GM10248 (cell line): ENCODE measurements at regions not wholly inside any gene's neighbourhood (a gene's known extent, or its start where the extent isn't known, plus 50 kb on each side); places are given as distances from the start of the nearest gene placed in this dataset.

ENCODE experiments used
- CTCF ChIA-PET: fragments of 300-600 bp; sonication (Branson Sonifier 250); formaldehyde crosslinking; extraction: SDS; loops from one replicate; lab custom pipeline; 2021; ENCODE audit warnings: antibody characterized with exemption; lab: Yijun Ruan, JAX
- POLR2A ChIA-PET: fragments of 350-650 bp; sonication (Branson Sonifier 250); formaldehyde crosslinking; extraction: SDS; loops from one replicate; lab custom pipeline; 2020; ENCODE audit warnings: antibody characterized with exemption; lab: Yijun Ruan, JAX
- DNase-seq: peaks from one replicate; pipeline ENCODE4 v3.0.0; 2012; ENCODE audit errors: extremely low spot score
- TF ChIP-seq, protein P1 (sequence below): IDR thresholded peaks from 2 replicates; pipeline ENCODE4 v1.5.1; 2012; ENCODE audit warnings: mild to moderate bottlenecking, low read depth; ENCODE audit errors: extremely low read depth, missing control alignments, control extremely low read depth

GRCh38 chr9:18333157-18333556 is 140.8 kb upstream of the ADAMTSL1 start:
- ChIA-PET POLR2A (no interaction called here), CTCF (interaction anchor here (1.3 kb wide), 1 partner anchor 11 kb away, joined by 3 read pairs; no protein-coding TSS in a partner anchor)
- TF ChIP-seq, protein P1, sequence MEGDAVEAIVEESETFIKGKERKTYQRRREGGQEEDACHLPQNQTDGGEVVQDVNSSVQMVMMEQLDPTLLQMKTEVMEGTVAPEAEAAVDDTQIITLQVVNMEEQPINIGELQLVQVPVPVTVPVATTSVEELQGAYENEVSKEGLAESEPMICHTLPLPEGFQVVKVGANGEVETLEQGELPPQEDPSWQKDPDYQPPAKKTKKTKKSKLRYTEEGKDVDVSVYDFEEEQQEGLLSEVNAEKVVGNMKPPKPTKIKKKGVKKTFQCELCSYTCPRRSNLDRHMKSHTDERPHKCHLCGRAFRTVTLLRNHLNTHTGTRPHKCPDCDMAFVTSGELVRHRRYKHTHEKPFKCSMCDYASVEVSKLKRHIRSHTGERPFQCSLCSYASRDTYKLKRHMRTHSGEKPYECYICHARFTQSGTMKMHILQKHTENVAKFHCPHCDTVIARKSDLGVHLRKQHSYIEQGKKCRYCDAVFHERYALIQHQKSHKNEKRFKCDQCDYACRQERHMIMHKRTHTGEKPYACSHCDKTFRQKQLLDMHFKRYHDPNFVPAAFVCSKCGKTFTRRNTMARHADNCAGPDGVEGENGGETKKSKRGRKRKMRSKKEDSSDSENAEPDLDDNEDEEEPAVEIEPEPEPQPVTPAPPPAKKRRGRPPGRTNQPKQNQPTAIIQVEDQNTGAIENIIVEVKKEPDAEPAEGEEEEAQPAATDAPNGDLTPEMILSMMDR = no peak
- DNase-seq = no peak

GRCh38 chr9:18335825-18336224 is 138.1 kb upstream of the ADAMTSL1 start:
- no peak for DNase-seq

GRCh38 chr9:18338042-18338441 is 135.9 kb upstream of the ADAMTSL1 start:
- POLR2A ChIA-PET = no interaction called here
- CTCF ChIA-PET = interaction anchor here (0.6 to 1.4 kb wide), 4 partner anchors 10 to 846 kb away, joined by 3 to 5 read pairs (median 4); no protein-coding TSS in a partner anchor
- TF ChIP-seq, protein P1 = no peak
- no peak for DNase-seq

More at GRCh38 chr9:18335825-18336224, 138.1 kb upstream of the ADAMTSL1 start:
- TF ChIP-seq, protein P1 = no peak
- ChIA-PET POLR2A (no interaction called here), CTCF (interaction anchor here (0.9 kb wide), 1 partner anchor 9 kb away, joined by 3 read pairs; no protein-coding TSS in a partner anchor)

DNA sequence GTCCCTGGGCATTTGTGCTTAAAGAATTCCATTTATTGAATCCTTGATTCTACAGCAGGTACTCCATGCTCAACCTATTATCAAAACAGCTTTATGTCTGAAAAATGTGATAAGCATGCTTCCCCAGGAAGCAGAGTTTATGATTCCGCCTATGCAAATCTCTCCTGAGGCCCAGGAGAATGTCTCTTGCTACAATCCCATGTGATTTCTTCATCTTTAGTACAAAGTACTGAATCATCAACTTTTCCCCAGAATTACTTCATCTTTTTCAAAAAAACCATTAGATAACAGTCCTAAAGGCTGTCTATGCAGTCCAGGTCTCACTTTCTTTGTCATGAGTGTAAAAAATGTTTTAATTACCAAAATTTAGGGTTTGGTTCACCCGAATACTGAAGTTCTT is 130.2 kb upstream of the ADAMTSL1 start:
- TF ChIP-seq, protein P1 = no peak
- ChIA-PET CTCF (no interaction called here), POLR2A (no interaction called here)
- DNase-seq = no peak

GRCh38 chr9:18346745-18347144 is 127.2 kb upstream of the ADAMTSL1 start:
- CTCF ChIA-PET = no interaction called here
- DNase-seq = no peak
- POLR2A ChIA-PET = no interaction called here
- TF ChIP-seq, protein P1 = no peak

DNA sequence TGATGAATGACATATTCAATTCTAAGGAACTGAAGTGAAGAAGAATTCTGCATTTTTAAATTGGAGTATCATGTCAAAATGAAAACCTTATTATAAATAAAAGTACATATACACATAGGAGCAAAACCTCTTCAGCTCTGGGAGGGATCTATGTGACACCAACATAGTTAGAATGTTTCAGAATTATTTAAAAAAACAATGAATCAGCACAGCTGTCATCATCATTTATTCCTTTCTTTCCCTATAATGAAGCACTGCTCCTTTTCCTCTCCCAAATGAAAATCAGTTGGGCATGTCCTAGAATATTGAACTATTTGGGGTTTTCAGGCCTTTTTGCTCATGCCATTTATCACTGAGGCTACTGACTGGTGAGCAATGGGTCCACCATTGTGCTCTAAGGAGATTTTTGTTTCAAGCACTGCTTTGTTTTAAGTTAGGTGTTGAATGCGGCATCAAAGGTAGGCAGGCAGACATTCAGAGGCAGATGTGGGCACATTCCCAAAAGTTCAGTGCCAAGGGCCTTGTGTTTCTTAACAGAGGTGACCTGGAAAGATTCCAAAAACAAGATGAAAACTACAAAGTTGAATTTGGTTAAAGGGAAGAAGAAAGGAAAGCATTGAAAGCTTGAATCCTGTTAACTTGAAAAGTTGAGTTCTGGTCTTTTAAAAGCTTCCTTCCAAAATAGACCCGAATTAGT is 126.4 kb upstream of the ADAMTSL1 start:
- ChIA-PET POLR2A (no interaction called here), CTCF (interaction anchor here (0.9 kb wide), 1 partner anchor 92 kb away, joined by 3 read pairs; no protein-coding TSS in a partner anchor)
- DNase-seq = no peak
- TF ChIP-seq, protein P1 = no peak
